Breast epithelium (tissue), 4 donors: ENCODE measurements at regions not wholly inside any gene's neighbourhood (a gene's known extent, or its start where the extent isn't known, plus 50 kb on each side); places are given as distances from the start of the nearest gene placed in this dataset.

Experiments used
- DNase-seq, 2 donors: peaks; one replicate each; pipeline ENCODE4 v3.0.0-alpha.2; 2019; ENCODE audit warnings: low spot score in 2 of 2
- H3K27ac ChIP-seq, 2 donors: fragments of 200-600 bp; sonication (generic) in 1 of 2; one replicate each; pipeline ENCODE4 v1.5.1; 2016 to 2019; ENCODE audit warnings: mild to moderate bottlenecking in 1 of 2
- H3K27me3 ChIP-seq, 2 donors: fragments of 200-600 bp; sonication (generic) in 1 of 2; one replicate each; pipeline versions ENCODE4 v1.5.1 to v1.6.0; 2017 to 2019; ENCODE audit warnings: control low read depth in 1 of 2, mild to moderate bottlenecking in 1 of 2
- H3K36me3 ChIP-seq: fragments of 200-600 bp; one replicate; pipeline ENCODE4 v1.5.1; 2019
- H3K4me1 ChIP-seq, 2 donors: fragments of 200-600 bp; sonication (generic); one replicate each; pipeline ENCODE4 v1.5.1; 2016 to 2019; ENCODE audit warnings: control low read depth in 1 of 2
- H3K4me3 ChIP-seq, 3 donors: fragments of 200-600 bp; sonication (generic); 1 replicate in 2 of 3; 2 replicates in 1 of 3; pipeline ENCODE4 v1.5.1; 2016 to 2019; ENCODE audit warnings: mild to moderate bottlenecking in 3 of 3, moderate library complexity in 2 of 3
- H3K9me3 ChIP-seq, 2 donors: fragments of 200-600 bp; sonication (generic) in 1 of 2; one replicate each; pipeline ENCODE4 v1.5.1; 2016 to 2019; ENCODE audit warnings: control low read depth in 1 of 2
- CTCF ChIP-seq, 3 donors: fragments of 450-650 bp; IDR thresholded peaks; one replicate each; pipeline ENCODE4 v1.5.1; 2016 to 2017; ENCODE audit warnings: antibody characterized with exemption in 3 of 3, mild to moderate bottlenecking in 3 of 3, moderate library complexity in 3 of 3
- POLR2A ChIP-seq: fragments of 450-650 bp; IDR thresholded peaks from one replicate; pipeline ENCODE4 v1.6.1; 2016; ENCODE audit warnings: antibody characterized with exemption, mild to moderate bottlenecking, moderate library complexity
- POLR2AphosphoS5 ChIP-seq, 3 donors: sonication (generic); formaldehyde crosslinking; IDR thresholded peaks; one replicate each; pipeline ENCODE4 v1.6.1; 2017; ENCODE audit warnings: antibody characterized with exemption in 3 of 3
- intact Hi-C: fragments of 100-400 bp; cut with DNase I; formaldehyde crosslinking; loops from one replicate; pipeline ENCODE4 v1.15.1; 2023; ENCODE audit warnings: low total_unique reads

- Histone ChIP-seq H3K27me3 (no peaks in the 10 kb centered on the region), H3K36me3 (no peaks in the 10 kb centered on the region), H3K27ac (no peak overlapping the region), H3K9me3 (no peaks in the 10 kb centered on the region), H3K4me1 (no peaks in the 10 kb centered on the region), H3K4me3 (no peak overlapping the region)
- TF ChIP-seq POLR2AphosphoS5 (IDR thresholded peaks at IDR 0.05) (no peak), POLR2A (no peak), CTCF (IDR thresholded peaks at IDR 0.05) (no peak)
- no peak for DNase-seq
- intact Hi-C loops, result no loop called here
Measured at GRCh38 chr3:26291840-26292239, 330.7 kb upstream of the LRRC3B start.

- Histone ChIP-seq H3K36me3 (no peaks in the 10 kb centered on the region), H3K4me1 (no peaks in the 10 kb centered on the region), H3K27me3 (no peaks in the 10 kb centered on the region), H3K9me3 (no peaks in the 10 kb centered on the region), H3K27ac (no peak overlapping the region), H3K4me3 (no peak overlapping the region)
- TF ChIP-seq POLR2A, result no peak
- no peak for TF ChIP-seq CTCF (IDR thresholded peaks at IDR 0.05)
- TF ChIP-seq POLR2AphosphoS5 (IDR thresholded peaks at IDR 0.05), result no peak
- DNase-seq, result no peak
- intact Hi-C loops, result no loop called here
Measured at GRCh38 chr3:26292780-26293179, 329.8 kb upstream of the LRRC3B start.

- no peaks in the 10 kb centered on the region for H3K36me3 ChIP-seq
- intact Hi-C loops, result no loop called here
- TF ChIP-seq POLR2A, result no peak
- no peak for TF ChIP-seq CTCF (IDR thresholded peaks at IDR 0.05)
- no peak for TF ChIP-seq POLR2AphosphoS5 (IDR thresholded peaks at IDR 0.05)
- H3K4me3 ChIP-seq, result no peak overlapping the region
- no peak for DNase-seq
- H3K27ac ChIP-seq, result no peak overlapping the region
- no peaks in the 10 kb centered on the region for H3K27me3 ChIP-seq
- H3K4me1 ChIP-seq, result no peaks in the 10 kb centered on the region
- H3K9me3 ChIP-seq, result no peaks in the 10 kb centered on the region
Measured at GRCh38 chr3:26293329-26293844, 329.2 kb upstream of the LRRC3B start.

- DNase-seq, result no peak
- intact Hi-C loops, result no loop called here
- H3K4me3 ChIP-seq, result no peak overlapping the region
- H3K36me3 ChIP-seq, result no peaks in the 10 kb centered on the region
- no peak overlapping the region for H3K27ac ChIP-seq
- no peaks in the 10 kb centered on the region for H3K27me3 ChIP-seq
- TF ChIP-seq POLR2A, result no peak
- TF ChIP-seq POLR2AphosphoS5 (IDR thresholded peaks at IDR 0.05), result no peak
- no peak for TF ChIP-seq CTCF (IDR thresholded peaks at IDR 0.05)
- no peaks in the 10 kb centered on the region for H3K4me1 ChIP-seq
- peaks cover 4 to 22% of the 10 kb centered on the region in 2 donors for H3K9me3 ChIP-seq
Measured at GRCh38 chr3:26307192-26307591, 315.4 kb upstream of the LRRC3B start.

- intact Hi-C loops, result no loop called here
- H3K4me3 ChIP-seq, result no peak overlapping the region
- H3K4me1 ChIP-seq, result no peaks in the 10 kb centered on the region
- no peaks in the 10 kb centered on the region for H3K27me3 ChIP-seq
- H3K9me3 ChIP-seq, result peaks cover 4 to 21% of the 10 kb centered on the region in 2 donors
- TF ChIP-seq POLR2A (no peak), CTCF (IDR thresholded peaks at IDR 0.05) (no peak), POLR2AphosphoS5 (IDR thresholded peaks at IDR 0.05) (no peak)
- no peak for DNase-seq
- no peaks in the 10 kb centered on the region for H3K36me3 ChIP-seq
- no peak overlapping the region for H3K27ac ChIP-seq
Measured at GRCh38 chr3:26307787-26308186, 314.8 kb upstream of the LRRC3B start.
